ENCODE measurements at regions not wholly inside any gene's neighbourhood (a gene's known extent, or its start where the extent isn't known, plus 50 kb on each side); places are given as distances from the start of the nearest gene placed in this dataset.

GRCh38 chr12:67782573-67782972, 134.0 kb downstream of the DYRK2 start:
- no peak for TF ChIP-seq CTCF (IDR thresholded peaks at IDR 0.05)
- Histone ChIP-seq H3K9me3 (no peaks in the 10 kb centered on the region), H3K36me3 (ENCODE audit: insufficient read depth in 1 of 2, low read depth in 1 of 2) (no peaks in the 10 kb centered on the region), H3K4me3 (no peak overlapping the region), H3K27ac (no peak overlapping the region), H3K4me1 (peaks cover 19% of the 10 kb centered on the region), H3K27me3 (ENCODE audit: insufficient read depth in 3 of 3, low read length in 2 of 3) (no peaks in the 10 kb centered on the region)
- intact Hi-C loops (cut with DNase I), result loop anchor here in 1 of 2 donors (10.0 kb wide), 1 partner anchor 128 kb away; no protein-coding TSS in a partner anchor
- ATAC-seq (no peak), DNase-seq (no peak)
- WGBS, 3 donors, result 93 to 100% (median 97%) methylated on average over 1 of the region's 1 CpG

GRCh38 chr12:67783393-67783792, 134.8 kb downstream of the DYRK2 start:
- no peak overlapping the region for H3K27ac ChIP-seq
- DNase-seq (no peak), ATAC-seq (no peak)
- no peak for TF ChIP-seq CTCF (IDR thresholded peaks at IDR 0.05)
- no peak overlapping the region for H3K4me3 ChIP-seq
- no peaks in the 10 kb centered on the region for H3K9me3 ChIP-seq
- intact Hi-C loops (cut with DNase I), result loop anchor here in 1 of 2 donors (10.0 kb wide), 1 partner anchor 129 kb away; no protein-coding TSS in a partner anchor
- H3K27me3 ChIP-seq (ENCODE audit: insufficient read depth in 3 of 3, low read length in 2 of 3), result no peaks in the 10 kb centered on the region
- H3K36me3 ChIP-seq (ENCODE audit: insufficient read depth in 1 of 2, low read depth in 1 of 2), result no peaks in the 10 kb centered on the region
- WGBS, 3 donors, result 65 to 81% (median 75%) methylated on average over 1 of the region's 1 CpG
- peaks cover 25% of the 10 kb centered on the region for H3K4me1 ChIP-seq

- H3K27ac ChIP-seq, result no peak overlapping the region
- ATAC-seq, result no peak
- H3K4me3 ChIP-seq, result no peak overlapping the region
- H3K9me3 ChIP-seq, result no peaks in the 10 kb centered on the region
- H3K36me3 ChIP-seq (ENCODE audit: insufficient read depth in 1 of 2, low read depth in 1 of 2), result no peaks in the 10 kb centered on the region
- H3K4me1 ChIP-seq, result peaks cover 39% of the 10 kb centered on the region
- no peak for TF ChIP-seq CTCF (IDR thresholded peaks at IDR 0.05)
- no peak for DNase-seq
- H3K27me3 ChIP-seq (ENCODE audit: insufficient read depth in 3 of 3, low read length in 2 of 3), result no peaks in the 10 kb centered on the region
- 67 to 78% (median 70%) methylated on average over 3 of the region's 3 CpGs for WGBS, 3 donors
- intact Hi-C loops (cut with DNase I), result loop anchor here in 1 of 2 donors (5.0 to 10.0 kb wide), 2 partner anchors 53 to 130 kb away; no protein-coding TSS in a partner anchor
Observed at GRCh38 chr12:67784831-67785230, 136.3 kb downstream of the DYRK2 start.

GRCh38 chr12:67786086-67786485, 137.5 kb downstream of the DYRK2 start:
- Histone ChIP-seq H3K4me1 (peaks cover 50% of the 10 kb centered on the region), H3K4me3 (no peak overlapping the region), H3K36me3 (ENCODE audit: insufficient read depth in 1 of 2, low read depth in 1 of 2) (no peaks in the 10 kb centered on the region), H3K27me3 (ENCODE audit: insufficient read depth in 3 of 3, low read length in 2 of 3) (no peaks in the 10 kb centered on the region), H3K27ac (peak overlapping the region; percentile 79), H3K9me3 (no peaks in the 10 kb centered on the region)
- ATAC-seq, result peak in 1 of 4 donors; percentile 21
- no peak for TF ChIP-seq CTCF (IDR thresholded peaks at IDR 0.05)
- DNase-seq, result no peak
- intact Hi-C loops (cut with DNase I), result loop anchor here in 1 of 2 donors (5.0 to 10.0 kb wide), 2 partner anchors 54 to 131 kb away; no protein-coding TSS in a partner anchor
- WGBS, 3 donors, result 24 to 40% (median 27%) methylated on average over 3 of the region's 3 CpGs

- no peaks in the 10 kb centered on the region for H3K9me3 ChIP-seq
- peak overlapping the region; percentile 19 for H3K4me3 ChIP-seq
- peak; percentile 81 to 92 (median 88) for ATAC-seq
- peaks cover 58% of the 10 kb centered on the region for H3K4me1 ChIP-seq
- peak overlapping the region; percentile 79 for H3K27ac ChIP-seq
- 14 to 25% (median 18%) methylated on average over 5 of the region's 5 CpGs for WGBS, 3 donors
- TF ChIP-seq CTCF (IDR thresholded peaks at IDR 0.05), result no peak
- no peak for DNase-seq
- no peaks in the 10 kb centered on the region for H3K36me3 ChIP-seq (ENCODE audit: insufficient read depth in 1 of 2, low read depth in 1 of 2)
- H3K27me3 ChIP-seq (ENCODE audit: insufficient read depth in 3 of 3, low read length in 2 of 3), result no peaks in the 10 kb centered on the region
- intact Hi-C loops (cut with DNase I), result loop anchor here in 1 of 2 donors (5.0 to 10.0 kb wide), 2 partner anchors 56 to 133 kb away; no protein-coding TSS in a partner anchor
Observed at GRCh38 chr12:67788118-67788517, 139.6 kb downstream of the DYRK2 start.

All from psoas muscle (tissue), 7 donors.